Skeletal muscle tissue (tissue), 4 donors: ENCODE measurements at regions not wholly inside any gene's neighbourhood (a gene's known extent, or its start where the extent isn't known, plus 50 kb on each side); places are given as distances from the start of the nearest gene placed in this dataset. TPM values are rescaled to one million over a fixed set of nuclear protein-coding genes. Genes with fewer than 3 reads are reported as not detected.
"Not testable (repeated sequence)": the region's sequence is repeated elsewhere in the genome, so short reads cannot be mapped to it uniquely, and the experiment has no call there.

ENCODE experiments used
- H3K27ac ChIP-seq: one replicate; pipeline ENCODE4 v1.7.0; 2013; ENCODE audit warnings: mild to moderate bottlenecking, low read depth, low read length, inconsistent platforms
- H3K27me3 ChIP-seq, 3 donors: one replicate each; pipeline ENCODE4 v1.7.0; 2013; ENCODE audit warnings: low read length in 3 of 3; ENCODE audit not compliant: control insufficient read depth in 3 of 3, insufficient read depth in 3 of 3
- H3K36me3 ChIP-seq, 3 donors: one replicate each; pipeline ENCODE4 v1.7.0; 2013; ENCODE audit warnings: low read length in 3 of 3; ENCODE audit not compliant: control insufficient read depth in 3 of 3, insufficient read depth in 3 of 3
- H3K4me1 ChIP-seq, 3 donors: one replicate each; pipeline ENCODE4 v1.7.0; 2013; ENCODE audit warnings: low read length in 3 of 3, mild to moderate bottlenecking in 3 of 3; ENCODE audit not compliant: control insufficient read depth in 3 of 3, insufficient read depth in 3 of 3
- H3K4me3 ChIP-seq, 3 donors: one replicate each; pipeline ENCODE4 v1.7.0; 2013; ENCODE audit warnings: low read length in 3 of 3
- H3K9ac ChIP-seq, 3 donors: one replicate each; pipeline ENCODE4 v1.7.0; 2013; ENCODE audit warnings: low read length in 3 of 3, mild to moderate bottlenecking in 3 of 3, moderate library complexity in 2 of 3, low read depth in 1 of 3
- H3K9me3 ChIP-seq, 3 donors: one replicate each; pipeline ENCODE4 v1.7.0; 2013; ENCODE audit warnings: low read length in 3 of 3; ENCODE audit not compliant: control insufficient read depth in 3 of 3
- small RNA-seq: library from RNA; depleted of rRNA; stranded (forward); fragments of <200 nt; gene quantifications from one replicate; pipeline ENCODE3, GENCODE V24; 2014
- donor health status: Osteomylitis.

DNA sequence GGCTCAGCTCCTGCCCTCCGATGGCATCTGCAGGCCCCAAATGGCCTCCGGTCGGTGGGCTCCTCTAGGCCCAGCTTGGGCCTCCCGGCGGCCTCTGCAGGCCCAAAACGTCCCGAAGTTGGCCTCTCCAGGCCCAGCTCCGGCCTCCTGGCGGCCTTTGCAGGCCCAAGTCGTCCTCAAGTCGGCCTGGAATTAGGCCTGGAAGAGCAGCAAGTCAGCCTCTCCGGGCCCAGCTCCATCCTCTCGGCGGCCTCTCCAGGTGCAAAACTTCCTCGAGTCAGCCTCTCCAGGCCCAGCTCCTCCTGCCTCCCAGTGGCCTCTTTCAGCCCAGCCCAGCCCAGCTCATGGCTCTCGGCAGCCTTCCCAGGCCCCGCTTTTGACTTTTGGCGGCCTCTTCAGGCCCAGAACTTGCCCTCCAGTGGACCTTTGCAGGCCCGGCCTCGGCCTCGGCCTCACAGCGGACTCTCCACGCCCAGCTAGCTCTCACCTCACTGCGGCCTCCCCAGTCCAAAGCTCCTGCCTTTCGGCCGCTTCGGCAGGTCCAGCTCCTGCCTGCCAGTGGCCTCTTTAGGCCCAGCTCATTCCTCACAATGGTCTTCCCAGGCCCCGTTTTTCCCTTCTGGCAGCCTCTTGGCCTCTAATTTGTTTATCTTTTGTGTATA, 357.3 kb downstream of the ZNF37A start:
- not testable (repeated sequence) for H3K36me3 ChIP-seq, H3K27me3 ChIP-seq, H3K27ac ChIP-seq, H3K4me3 ChIP-seq, H3K4me1 ChIP-seq, H3K9me3 ChIP-seq, H3K9ac ChIP-seq

Small RNAs in the stretch of these regions (small RNA-seq; reads per million reads assigned to genes)
- gene AL117339.3 (not detected), gene RNU6-1118P (not detected)
